Endothelial cell of hepatic sinusoid (primary cell): ENCODE measurements at regions not wholly inside any gene's neighbourhood (a gene's known extent, or its start where the extent isn't known, plus 50 kb on each side); places are given as distances from the start of the nearest gene placed in this dataset.

Experiments
- in situ Hi-C: cut with HindIII; loops from 2 replicates; pipeline ENCODE4 v1.10.0; 2017; ENCODE audit warnings: low sequenced_read_pairs

GRCh38 chr15:62711691-62712454 lies 330.7 kb upstream of the TPM1 start:
- in situ Hi-C loops: no loop called here

DNA sequence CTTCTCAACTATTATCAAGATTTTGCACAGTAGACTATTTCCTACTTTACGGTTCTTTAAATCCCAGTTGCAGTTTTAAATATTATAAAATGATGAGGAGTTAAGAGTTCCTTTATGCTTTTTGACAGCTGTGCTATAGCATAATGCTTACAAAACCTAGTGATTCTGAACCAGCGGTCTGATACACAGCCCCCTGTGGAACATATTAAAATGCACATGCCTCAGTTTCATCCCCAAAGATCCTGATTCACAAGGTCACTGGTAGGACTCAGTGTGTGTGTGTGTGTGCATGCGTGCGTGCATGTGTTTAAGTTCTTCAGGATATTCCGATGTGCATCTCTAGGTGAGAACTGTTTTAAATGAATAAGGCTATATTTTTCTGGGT lies 330.1 kb upstream of the TPM1 start:
- in situ Hi-C loops: no loop called here

DNA sequence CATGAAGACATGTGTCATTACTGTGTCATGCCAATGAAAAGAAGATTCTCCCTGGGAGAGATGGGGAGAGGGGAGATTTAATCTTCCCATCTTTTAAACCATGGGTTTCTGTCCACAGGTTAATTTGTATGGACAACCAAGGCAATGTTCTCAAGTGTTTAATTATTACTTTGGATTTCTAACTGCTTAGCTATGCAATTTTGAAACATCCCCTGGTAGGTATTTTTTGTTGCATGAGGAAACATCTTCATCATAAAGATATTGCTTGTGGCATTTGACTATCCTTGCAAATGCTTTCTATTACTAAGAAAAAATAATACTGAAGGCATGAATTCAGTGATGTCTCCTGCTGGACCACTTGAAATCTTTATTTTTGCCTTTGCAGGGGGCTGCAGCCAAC lies 326.6 kb upstream of the TPM1 start:
- in situ Hi-C loops: no loop called here

DNA sequence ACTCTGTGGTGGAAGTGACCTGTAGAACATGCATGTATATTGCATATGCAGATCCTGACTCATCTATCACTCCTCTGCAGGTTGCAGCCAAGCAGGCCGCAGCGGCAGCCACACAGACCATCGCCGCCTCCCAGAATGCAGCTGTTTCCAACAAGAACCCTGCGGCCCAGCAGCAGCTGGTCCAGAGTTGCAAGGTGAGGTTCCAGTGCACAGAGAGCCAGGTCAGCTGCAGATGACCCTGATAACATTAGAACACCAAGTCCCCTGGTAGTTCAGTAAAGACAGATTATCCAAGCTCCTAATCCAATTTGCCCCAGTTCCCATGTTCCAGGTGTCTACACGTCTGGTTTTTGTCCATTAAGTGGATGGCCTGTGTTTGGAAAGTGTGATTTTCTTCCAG lies 325.1 kb upstream of the TPM1 start:
- in situ Hi-C loops: no loop called here

- in situ Hi-C loops: no loop called here
Observed at GRCh38 chr15:62719316-62719715, 323.2 kb upstream of the TPM1 start.

DNA sequence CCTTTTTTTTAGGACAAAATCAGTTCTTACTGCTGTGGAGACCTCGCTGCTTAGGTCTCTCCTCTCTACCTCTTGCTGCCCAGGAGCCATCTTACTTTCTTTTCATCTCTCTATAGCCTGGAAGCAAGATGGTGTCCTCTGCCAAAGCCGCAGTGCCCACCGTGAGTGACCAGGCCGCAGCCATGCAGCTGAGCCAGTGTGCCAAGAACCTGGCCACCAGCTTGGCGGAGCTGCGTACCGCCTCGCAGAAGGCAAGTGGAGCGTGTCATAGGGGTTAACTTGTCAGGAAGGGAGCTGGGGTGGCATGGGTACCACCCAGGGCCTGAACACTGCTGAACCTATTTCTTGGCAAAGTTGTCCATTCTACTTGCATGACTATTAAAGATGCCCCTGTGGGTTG lies 320.3 kb upstream of the TPM1 start:
- in situ Hi-C loops: no loop called here

DNA sequence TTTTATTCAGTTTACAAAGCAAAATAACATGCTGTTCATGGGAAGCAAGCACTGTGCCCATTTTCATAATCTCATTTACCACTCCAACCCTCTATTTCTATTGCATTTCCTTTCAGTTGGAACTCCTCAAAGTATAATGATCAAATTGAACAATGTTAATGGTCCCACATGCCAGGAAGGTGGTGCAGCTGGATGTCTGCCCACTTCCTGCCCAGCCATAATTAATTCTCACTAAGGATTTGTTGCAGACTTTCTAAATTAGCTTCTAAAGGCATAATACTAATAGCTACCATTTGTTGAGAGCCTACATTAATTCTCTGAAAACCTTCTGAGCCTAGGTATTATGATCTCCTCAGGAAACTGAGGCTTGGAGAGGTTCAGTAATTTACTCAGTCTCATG lies 316.1 kb upstream of the TPM1 start:
- in situ Hi-C loops: no loop called here

DNA sequence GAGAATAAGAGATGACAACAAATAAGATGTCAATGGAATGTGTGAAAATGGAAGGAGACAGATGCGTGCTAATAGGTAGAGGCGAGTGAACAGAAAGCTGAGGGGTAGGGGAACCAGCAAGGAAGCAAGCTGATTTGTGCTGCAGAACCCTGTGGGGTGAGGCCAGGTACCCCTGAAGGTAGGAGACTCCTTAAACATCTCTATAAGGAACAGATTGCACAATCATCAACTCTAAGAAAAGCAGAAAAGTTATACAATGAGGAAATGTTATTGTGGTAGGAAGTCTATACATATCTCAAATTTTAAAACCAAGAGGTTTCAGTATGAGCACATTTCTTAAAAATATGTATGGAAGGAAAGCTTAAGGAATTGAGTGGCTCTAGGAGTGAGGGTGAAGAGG lies 315.0 kb upstream of the TPM1 start:
- in situ Hi-C loops: no loop called here

- in situ Hi-C loops: no loop called here
Observed at GRCh38 chr15:62730825-62731224, 311.7 kb upstream of the TPM1 start.

GRCh38 chr15:62732078-62732477 lies 310.5 kb upstream of the TPM1 start:
- in situ Hi-C loops: no loop called here

- in situ Hi-C loops: no loop called here
Observed at GRCh38 chr15:62734706-62735105, 307.8 kb upstream of the TPM1 start.

DNA sequence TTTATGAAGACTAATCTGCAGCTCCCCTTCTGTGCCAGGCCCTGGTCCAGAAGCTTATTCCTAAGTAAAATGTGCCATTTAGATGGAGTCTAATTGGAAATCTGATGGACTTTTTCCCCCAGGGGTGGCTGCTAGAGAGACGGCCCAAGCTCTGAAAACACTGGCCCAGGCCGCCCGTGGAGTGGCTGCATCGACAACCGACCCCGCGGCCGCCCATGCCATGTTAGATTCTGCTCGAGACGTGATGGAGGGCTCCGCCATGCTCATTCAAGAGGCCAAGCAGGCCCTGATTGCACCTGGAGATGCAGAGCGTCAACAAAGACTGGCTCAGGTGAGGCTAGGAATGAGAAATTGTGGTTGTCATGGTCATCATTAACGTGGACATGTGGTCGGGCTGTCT lies 305.8 kb upstream of the TPM1 start:
- in situ Hi-C loops: no loop called here

DNA sequence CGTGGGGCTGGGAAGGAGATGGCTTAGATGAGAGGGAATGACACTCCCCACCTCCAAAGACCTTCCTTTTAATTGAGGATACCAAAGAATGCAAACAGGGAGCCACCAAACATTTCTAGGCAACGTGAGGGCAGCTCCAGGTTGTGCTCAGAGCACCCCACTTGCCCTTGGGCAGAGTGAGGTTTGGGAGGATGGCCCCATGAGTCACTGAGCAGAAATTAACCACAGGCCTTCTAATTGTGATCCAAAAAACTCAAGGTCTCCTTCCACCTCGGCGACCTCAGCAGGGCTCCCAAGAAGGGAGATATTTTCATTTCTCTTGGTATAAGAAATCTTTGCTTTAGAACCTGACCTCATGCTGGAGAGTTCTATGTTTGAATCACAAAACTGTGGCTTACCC lies 305.0 kb upstream of the TPM1 start:
- in situ Hi-C loops: no loop called here

DNA sequence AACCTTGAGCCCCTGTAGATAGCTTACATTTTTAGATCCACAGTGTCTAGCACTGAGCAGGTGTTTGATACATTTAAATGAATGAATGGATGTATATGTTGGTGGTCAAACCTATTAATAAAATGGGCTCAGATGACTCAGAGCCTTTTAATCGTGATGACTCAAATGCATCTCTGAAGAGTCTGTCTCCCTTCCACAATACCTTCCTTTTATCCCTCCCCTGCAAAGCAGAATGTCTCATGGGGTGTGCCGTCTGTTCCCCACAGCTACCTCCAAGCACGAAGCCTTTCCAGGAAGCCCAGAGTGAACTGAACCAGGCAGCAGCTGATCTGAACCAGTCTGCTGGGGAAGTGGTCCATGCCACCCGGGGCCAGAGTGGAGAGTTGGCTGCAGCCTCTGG lies 303.5 kb upstream of the TPM1 start:
- in situ Hi-C loops: no loop called here

DNA sequence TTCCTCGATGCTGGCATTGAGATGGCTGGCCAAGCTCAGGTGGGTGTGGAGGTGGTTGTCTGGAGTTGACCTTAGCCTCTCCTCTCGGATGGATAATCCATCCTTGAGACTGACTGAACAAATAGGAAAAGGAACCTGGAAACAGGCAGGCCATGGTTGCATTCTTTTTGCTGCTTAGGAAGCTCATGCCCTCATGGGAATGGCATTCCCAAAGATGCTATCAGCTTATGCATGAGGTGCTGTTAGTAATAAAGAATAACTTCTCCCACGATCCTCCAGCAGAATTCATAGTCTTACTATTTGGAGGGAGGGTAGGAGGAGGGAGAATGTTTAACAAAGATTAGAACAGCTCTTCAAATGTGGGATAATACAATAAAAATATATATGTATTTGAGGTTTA lies 303.0 kb upstream of the TPM1 start:
- in situ Hi-C loops: no loop called here

DNA sequence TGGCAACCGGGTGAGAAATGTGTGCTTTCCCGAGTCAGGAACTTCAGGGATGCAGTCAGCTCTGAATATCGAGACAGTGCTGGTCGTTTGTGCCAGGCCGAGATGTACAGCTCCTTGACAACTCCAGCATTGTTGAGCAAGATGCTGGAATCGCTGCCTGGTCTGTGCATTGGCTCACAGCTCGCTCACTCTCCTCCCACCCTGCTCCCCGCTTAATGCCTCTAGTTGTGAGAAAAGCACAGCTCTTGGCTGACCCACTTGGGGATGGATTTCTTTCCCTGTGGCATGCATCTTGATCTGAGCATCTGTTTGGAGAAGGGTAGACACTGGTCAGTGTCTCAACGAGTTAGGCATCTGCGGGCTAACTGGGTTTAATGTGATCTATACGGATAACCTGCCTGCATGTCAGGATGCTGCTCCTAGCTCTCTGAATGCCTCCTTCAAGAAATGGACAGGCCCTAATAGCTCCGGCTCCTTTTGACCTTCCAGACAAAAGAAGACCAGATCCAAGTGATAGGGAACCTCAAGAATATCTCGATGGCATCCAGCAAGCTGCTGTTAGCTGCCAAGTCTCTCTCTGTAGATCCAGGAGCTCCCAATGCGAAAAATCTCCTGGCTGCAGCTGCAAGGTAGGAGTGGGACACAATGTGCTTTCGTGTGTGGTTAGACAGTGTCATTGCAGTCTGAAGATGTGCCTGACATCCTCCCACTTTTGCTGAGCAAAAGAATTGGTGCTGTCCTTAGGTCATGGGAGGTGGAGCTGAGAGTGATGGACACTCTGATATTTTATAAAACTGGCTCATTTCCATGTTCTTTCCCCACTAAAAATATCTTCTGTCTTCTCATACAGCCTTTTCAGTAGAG lies 302.2 kb upstream of the TPM1 start:
- in situ Hi-C loops: no loop called here

- in situ Hi-C loops: no loop called here
Observed at GRCh38 chr15:62741106-62741505, 301.4 kb upstream of the TPM1 start.

GRCh38 chr15:62742409-62743171 lies 300.0 kb upstream of the TPM1 start:
- in situ Hi-C loops: no loop called here

- in situ Hi-C loops: no loop called here
Observed at GRCh38 chr15:62745621-62746225, 296.8 kb upstream of the TPM1 start.

GRCh38 chr15:62748196-62748595 lies 294.4 kb upstream of the TPM1 start:
- in situ Hi-C loops: no loop called here
